Activated CD8-positive, alpha-beta memory T cell treated with anti-CD3 and anti-CD28 coated beads, Interleukin-2, amount 10 ng/mL, durations not matched to agents 7 days and 5 days (primary cell): ENCODE measurements at regions not wholly inside any gene's neighbourhood (a gene's known extent, or its start where the extent isn't known, plus 50 kb on each side); places are given as distances from the start of the nearest gene placed in this dataset.

Experiments used
- ATAC-seq: fragments of 150-1000 bp; cut with Tn5 transposase; one replicate; pipeline ENCODE4 v1.10.0; 2021; ENCODE audit warnings: moderate library complexity
- CTCF ChIA-PET: fragments of 350-600 bp; sonication (Branson Sonifier 250); formaldehyde crosslinking; loops from one replicate; lab custom pipeline; 2021; ENCODE audit warnings: antibody characterized with exemption; lab: Charles Lee
- DNase-seq: peaks from one replicate; pipeline ENCODE4 v3.0.0-alpha.2; 2020
- H3K27ac Mint-ChIP-seq: one replicate; pipeline ENCODE4 v1.8.0; 2021; ENCODE audit warnings: mild to moderate bottlenecking, mixed read lengths
- H3K27me3 Mint-ChIP-seq: one replicate; pipeline ENCODE4 v1.8.0; 2021; ENCODE audit warnings: mixed read lengths
- H3K36me3 Mint-ChIP-seq: one replicate; pipeline ENCODE4 v1.8.0; 2021; ENCODE audit warnings: mild to moderate bottlenecking, mixed read lengths
- H3K4me1 Mint-ChIP-seq: one replicate; pipeline ENCODE4 v1.8.0; 2021; ENCODE audit warnings: mixed read lengths
- H3K4me3 Mint-ChIP-seq: one replicate; pipeline ENCODE4 v1.8.0; 2021; ENCODE audit warnings: mild to moderate bottlenecking, moderate library complexity, mixed read lengths
- H3K9me3 Mint-ChIP-seq: one replicate; pipeline ENCODE4 v1.8.0; 2022; ENCODE audit warnings: low read depth, mixed read lengths

DNA sequence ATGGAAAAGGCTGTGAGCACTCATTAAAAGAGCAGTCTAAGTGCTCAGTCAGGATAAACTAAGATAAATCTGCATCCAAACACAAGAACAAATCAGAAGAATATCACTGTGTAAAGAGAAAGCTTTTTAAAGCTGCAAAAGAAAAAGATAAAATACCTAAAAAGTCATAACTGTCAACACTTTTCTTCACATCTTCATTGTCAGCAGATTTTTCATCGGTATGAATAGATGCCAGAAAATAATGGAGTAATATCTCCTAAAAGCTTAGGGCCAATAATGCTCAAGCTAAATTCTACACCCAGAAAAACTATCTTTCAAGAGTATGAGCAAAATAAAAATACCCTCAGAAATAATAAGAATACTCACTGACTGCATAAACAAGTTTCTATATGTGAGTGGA, 54.0 kb upstream of the PALMD start:
- no peaks in the 10 kb centered on the region for H3K9me3 Mint-ChIP-seq
- H3K27me3 Mint-ChIP-seq, result peaks cover 7% of the 10 kb centered on the region
- H3K36me3 Mint-ChIP-seq, result no peaks in the 10 kb centered on the region
- no peak overlapping the region for H3K27ac Mint-ChIP-seq
- DNase-seq (no peak), ATAC-seq (no peak)
- H3K4me1 Mint-ChIP-seq, result no peaks in the 10 kb centered on the region
- CTCF ChIA-PET, result no interaction called here
- no peak overlapping the region for H3K4me3 Mint-ChIP-seq

DNA sequence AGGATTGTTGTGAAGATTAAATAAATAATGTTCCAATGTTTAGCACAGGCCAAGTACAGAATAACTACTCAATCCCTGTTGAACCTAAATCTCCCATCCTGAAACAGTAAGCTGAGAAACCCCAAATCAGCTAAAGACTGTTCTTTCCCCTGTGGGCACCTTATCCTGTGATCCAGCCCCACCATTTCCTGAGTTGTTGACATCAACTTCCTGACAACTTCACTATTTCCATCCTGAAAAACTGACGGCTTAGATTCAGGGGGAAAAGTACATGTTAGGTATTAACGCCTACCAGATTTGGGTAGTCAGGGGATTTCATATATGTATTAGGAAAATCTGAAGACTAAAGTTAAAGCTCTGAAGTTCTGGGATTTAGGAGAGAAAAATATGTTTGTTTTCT, 51.7 kb upstream of the PALMD start:
- DNase-seq (no peak), ATAC-seq (no peak)
- Mint-ChIP-seq H3K4me1 (no peaks in the 10 kb centered on the region), H3K36me3 (no peaks in the 10 kb centered on the region), H3K4me3 (no peak overlapping the region), H3K27me3 (peaks cover 7% of the 10 kb centered on the region), H3K27ac (no peak overlapping the region), H3K9me3 (no peaks in the 10 kb centered on the region)
- CTCF ChIA-PET, result no interaction called here

DNA sequence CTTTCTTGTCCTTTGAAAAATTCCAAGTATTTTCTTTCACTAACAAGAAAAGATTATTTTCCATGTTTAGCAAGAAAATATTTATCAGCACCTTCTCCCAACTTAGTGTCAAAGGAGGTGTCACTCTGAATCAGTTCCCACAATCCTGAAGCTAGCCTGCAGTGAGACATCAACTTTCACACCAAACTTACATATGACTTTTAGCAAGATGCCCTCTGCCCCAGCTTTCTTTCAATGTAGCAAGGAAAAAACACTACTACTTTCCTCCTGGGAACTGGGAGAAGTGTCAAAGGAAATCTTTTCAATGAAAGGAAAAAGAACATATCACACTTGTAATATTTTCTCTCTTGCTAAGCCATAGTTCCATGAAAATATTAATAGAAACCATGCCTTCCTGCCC, 50.9 kb upstream of the PALMD start:
- CTCF ChIA-PET, result no interaction called here
- no peaks in the 10 kb centered on the region for H3K4me1 Mint-ChIP-seq
- no peak for ATAC-seq

DNA sequence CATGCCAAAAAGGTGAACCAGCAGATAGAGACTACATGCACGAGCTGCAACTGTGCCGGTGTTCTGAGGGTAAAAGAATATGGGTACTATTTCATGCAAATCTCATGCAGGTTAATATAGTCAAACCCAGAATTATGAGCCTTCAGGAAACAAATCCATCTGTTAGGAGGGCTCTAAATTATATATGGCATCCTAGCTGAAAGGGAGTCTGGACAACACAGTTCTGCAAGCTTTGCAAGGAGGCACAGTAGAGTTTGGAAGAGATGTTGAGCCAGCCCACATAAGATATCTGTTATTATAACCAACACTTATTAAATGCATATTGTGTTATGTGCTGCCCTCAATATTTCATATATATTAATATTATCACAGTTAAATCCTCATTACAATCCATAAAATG, 50.5 kb upstream of the PALMD start:
- CTCF ChIA-PET, result no interaction called here
- Mint-ChIP-seq H3K9me3 (no peaks in the 10 kb centered on the region), H3K36me3 (no peaks in the 10 kb centered on the region), H3K27me3 (peaks cover 7% of the 10 kb centered on the region), H3K27ac (no peak overlapping the region), H3K4me3 (no peak overlapping the region), H3K4me1 (no peaks in the 10 kb centered on the region)
- ATAC-seq (no peak), DNase-seq (no peak)

More for the DNA sequence above, 50.9 kb upstream of the PALMD start:
- DNase-seq, result no peak
- Mint-ChIP-seq H3K9me3 (no peaks in the 10 kb centered on the region), H3K27me3 (peaks cover 7% of the 10 kb centered on the region), H3K36me3 (no peaks in the 10 kb centered on the region), H3K27ac (no peak overlapping the region), H3K4me3 (no peak overlapping the region)
